Endothelial cell of umbilical vein (primary cell): ENCODE measurements at regions not wholly inside any gene's neighbourhood (a gene's known extent, or its start where the extent isn't known, plus 50 kb on each side); places are given as distances from the start of the nearest gene placed in this dataset.

Source experiments
- BruUV-seq: library from RNA; stranded (reverse); fragments of 400-500 nt; replicated peaks from 2 replicates; lab custom pipeline; 2021; lab: Mats Ljungman, UMichigan
- CTCF ChIA-PET: fragments of 300-600, 350-600 bp; sonication (Branson Sonifier 250); formaldehyde crosslinking; loops from one replicate; lab custom pipeline; 2021; ENCODE audit warnings: antibody characterized with exemption, inconsistent platforms; lab: Charles Lee
- POLR2A ChIA-PET: fragments of 300-600, 350-600 bp; sonication (Branson Sonifier 250); formaldehyde crosslinking; loops from one replicate; lab custom pipeline; 2021; ENCODE audit warnings: antibody characterized with exemption, inconsistent platforms; lab: Charles Lee
- DNase-seq: peaks from one replicate; pipeline ENCODE4 v3.0.0-alpha.2; 2011; ENCODE audit warnings: low read depth, low spot score
- FAIRE-seq: peaks from 2 replicates; lab custom pipeline; 2011; peaks lifted over from hg19 to GRCh38; lab: Jason Lieb, UNC
- H2AFZ ChIP-seq: 2 replicates; pipeline ENCODE4 v1.6.0; 2012; ENCODE audit warnings: low read depth, low read length, control low read depth, inconsistent platforms
- H3K27ac ChIP-seq: 2 replicates; pipeline ENCODE4 v1.5.1; 2011; ENCODE audit warnings: low read depth, mild to moderate bottlenecking, control low read depth, low read length, moderate library complexity; ENCODE audit not compliant: insufficient read depth
- H3K27me3 ChIP-seq, 2 experiments: 2 replicates each; pipeline versions ENCODE4 v1.6.0 to v1.6.1; 2011; ENCODE audit warnings: low read length in 2 of 2, mixed read lengths in 1 of 2; ENCODE audit not compliant: control insufficient read depth in 2 of 2, insufficient read depth in 2 of 2
- H3K36me3 ChIP-seq, 2 experiments: 2 replicates in 1 of 2; 3 replicates in 1 of 2; pipeline ENCODE4 v1.5.1; 2011; ENCODE audit warnings: low read length in 2 of 2, mild to moderate bottlenecking in 1 of 2, moderate library complexity in 1 of 2; ENCODE audit not compliant: control insufficient read depth in 2 of 2, insufficient read depth in 2 of 2; ENCODE audit errors: extremely low read depth in 1 of 2
- H3K4me1 ChIP-seq: 3 replicates; pipeline ENCODE4 v1.5.1; 2011; ENCODE audit warnings: mild to moderate bottlenecking, low read length; ENCODE audit not compliant: control insufficient read depth, insufficient read depth; ENCODE audit errors: extremely low read depth
- H3K4me2 ChIP-seq: 2 replicates; pipeline ENCODE4 v1.6.1; 2011; ENCODE audit warnings: low read length, control low read depth, mixed read lengths; ENCODE audit not compliant: insufficient read depth
- H3K4me3 ChIP-seq, 3 experiments: fragments of 200-600 bp in 1 of 3; sonication (generic), shearing (Covaris generic) in 1 of 3; replicated peaks in 1 of 3; 2 replicates each; pipeline ENCODE4 v1.5.1; 2011 to 2016; ENCODE audit warnings: control low read depth in 3 of 3, low read length in 3 of 3, mild to moderate bottlenecking in 2 of 3, inconsistent platforms in 1 of 3, low read depth in 1 of 3, moderate library complexity in 1 of 3; ENCODE audit not compliant: insufficient read depth in 1 of 3
- H3K79me2 ChIP-seq: 2 replicates; pipeline ENCODE4 v1.6.0; 2012; ENCODE audit warnings: low read length, inconsistent platforms; ENCODE audit not compliant: control insufficient read depth, insufficient read depth
- H3K9ac ChIP-seq: replicated peaks from 2 replicates; pipeline ENCODE3; 2011; ENCODE audit warnings: low read length, control low read depth; ENCODE audit not compliant: insufficient read depth; ENCODE audit errors: extremely low read depth
- H3K9me1 ChIP-seq: replicated peaks from 3 replicates; pipeline ENCODE4 v1.6.0; 2011; ENCODE audit warnings: mild to moderate bottlenecking, low read length; ENCODE audit not compliant: control insufficient read depth, insufficient read depth; ENCODE audit errors: extremely low read depth
- H3K9me3 ChIP-seq: replicated peaks from 2 replicates; pipeline ENCODE4 v1.5.1; 2012; ENCODE audit warnings: low read length, inconsistent platforms; ENCODE audit not compliant: control insufficient read depth, insufficient read depth
- H4K20me1 ChIP-seq: replicated peaks from 2 replicates; pipeline ENCODE3; 2011; ENCODE audit warnings: mild to moderate bottlenecking, low read length; ENCODE audit not compliant: control insufficient read depth, insufficient read depth; ENCODE audit errors: extremely low read depth
- EZH2 ChIP-seq: IDR thresholded peaks from 2 replicates; pipeline ENCODE4 v1.6.1; 2012; ENCODE audit warnings: borderline replicate concordance, low read depth, mild to moderate bottlenecking, moderate library complexity, low read length, inconsistent platforms; ENCODE audit not compliant: severe bottlenecking
- FOS ChIP-seq: IDR thresholded peaks from 2 replicates; pipeline ENCODE4 v1.6.1; 2011; ENCODE audit warnings: mild to moderate bottlenecking, low read length, moderate library complexity, borderline replicate concordance; ENCODE audit not compliant: insufficient read depth
- GATA2 ChIP-seq: IDR thresholded peaks from 2 replicates; pipeline ENCODE4 v1.7.0; 2011; ENCODE audit warnings: low read depth, mild to moderate bottlenecking, moderate library complexity, mixed read lengths, low read length; ENCODE audit not compliant: insufficient read length, insufficient read depth
- JUN ChIP-seq: IDR thresholded peaks from 2 replicates; pipeline ENCODE4 v1.6.1; 2011; ENCODE audit warnings: borderline replicate concordance, low read depth; ENCODE audit not compliant: insufficient read length, insufficient read depth
- MAX ChIP-seq: IDR thresholded peaks from 2 replicates; pipeline ENCODE4 v1.6.1; 2011; ENCODE audit not compliant: insufficient read depth, insufficient read length
- MYC ChIP-seq: IDR thresholded peaks from one replicate; pipeline ENCODE4 v1.6.1; 2011; ENCODE audit warnings: mild to moderate bottlenecking, low read depth, low read length
- POLR2A ChIP-seq: IDR thresholded peaks from 2 replicates; pipeline ENCODE4 v1.6.1; 2012; ENCODE audit warnings: low read depth, mild to moderate bottlenecking, control low read depth, low read length
- POLR2AphosphoS5 ChIP-seq: IDR thresholded peaks from 2 replicates; pipeline ENCODE4 v1.6.1; 2012; ENCODE audit warnings: low read depth, mild to moderate bottlenecking, control low read depth, low read length, moderate library complexity; ENCODE audit not compliant: insufficient read depth
- dilution Hi-C: fragments of 300-500 bp; cut with MboI; formaldehyde crosslinking; loops from one replicate; pipeline ENCODE4 v1.15.0; 2019; ENCODE audit warnings: low sequenced_read_pairs; ENCODE audit not compliant: extremely low pct_ligation_motif_present
- intact Hi-C: fragments of 100-400 bp; cut with micrococcal nuclease; formaldehyde crosslinking; loops from one replicate; pipeline ENCODE4 v1.10.0; 2022
- TF ChIP-seq, protein P1 (sequence below), 2 donors: IDR thresholded peaks; 1 replicate in 1 of 2; 2 replicates in 1 of 2; pipeline ENCODE4 v1.5.1; 2011; ENCODE audit warnings: low read length in 2 of 2, mild to moderate bottlenecking in 2 of 2, moderate library complexity in 2 of 2, control low read depth in 1 of 2, inconsistent platforms in 1 of 2, low read depth in 1 of 2; ENCODE audit not compliant: insufficient read depth in 1 of 2; ENCODE audit errors: extremely low read depth in 1 of 2

- Histone ChIP-seq H3K9ac (no peak overlapping the region), H4K20me1 (no peaks in the 10 kb centered on the region), H3K4me3 (no peak overlapping the region), H3K27me3 (no peaks in the 10 kb centered on the region), H3K9me1 (no peaks in the 10 kb centered on the region), H2AFZ (no peak overlapping the region), H3K4me1 (no peaks in the 10 kb centered on the region), H3K9me3 (peaks cover 5% of the 10 kb centered on the region), H3K4me2 (no peak overlapping the region), H3K79me2 (no peaks in the 10 kb centered on the region), H3K27ac (no peak overlapping the region), H3K36me3 (no peaks in the 10 kb centered on the region)
- no peak for DNase-seq
- FAIRE-seq: no peak
- ChIA-PET CTCF (no interaction called here), POLR2A (no interaction called here)
- intact Hi-C loops (no loop called here), dilution Hi-C loops (no loop called here)
- TF ChIP-seq MAX (no peak), MYC (no peak), POLR2AphosphoS5 (no peak), JUN (no peak), GATA2 (no peak), POLR2A (no peak), FOS (no peak), EZH2 (no peak)
- TF ChIP-seq, protein P1, sequence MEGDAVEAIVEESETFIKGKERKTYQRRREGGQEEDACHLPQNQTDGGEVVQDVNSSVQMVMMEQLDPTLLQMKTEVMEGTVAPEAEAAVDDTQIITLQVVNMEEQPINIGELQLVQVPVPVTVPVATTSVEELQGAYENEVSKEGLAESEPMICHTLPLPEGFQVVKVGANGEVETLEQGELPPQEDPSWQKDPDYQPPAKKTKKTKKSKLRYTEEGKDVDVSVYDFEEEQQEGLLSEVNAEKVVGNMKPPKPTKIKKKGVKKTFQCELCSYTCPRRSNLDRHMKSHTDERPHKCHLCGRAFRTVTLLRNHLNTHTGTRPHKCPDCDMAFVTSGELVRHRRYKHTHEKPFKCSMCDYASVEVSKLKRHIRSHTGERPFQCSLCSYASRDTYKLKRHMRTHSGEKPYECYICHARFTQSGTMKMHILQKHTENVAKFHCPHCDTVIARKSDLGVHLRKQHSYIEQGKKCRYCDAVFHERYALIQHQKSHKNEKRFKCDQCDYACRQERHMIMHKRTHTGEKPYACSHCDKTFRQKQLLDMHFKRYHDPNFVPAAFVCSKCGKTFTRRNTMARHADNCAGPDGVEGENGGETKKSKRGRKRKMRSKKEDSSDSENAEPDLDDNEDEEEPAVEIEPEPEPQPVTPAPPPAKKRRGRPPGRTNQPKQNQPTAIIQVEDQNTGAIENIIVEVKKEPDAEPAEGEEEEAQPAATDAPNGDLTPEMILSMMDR (IDR thresholded peaks at IDR 0.05; ENCODE audit: extremely low read depth in 1 of 2, insufficient read depth in 1 of 2, low read depth in 1 of 2, low read length in 2 of 2): no peak
- no TSS peak for BruUV-seq
Measured at GRCh38 chr10:107647462-107647861, 483.0 kb upstream of the SORCS1 start.
